ENCODE measurements at regions not wholly inside any gene's neighbourhood (a gene's known extent, or its start where the extent isn't known, plus 50 kb on each side); places are given as distances from the start of the nearest gene placed in this dataset.

DNA sequence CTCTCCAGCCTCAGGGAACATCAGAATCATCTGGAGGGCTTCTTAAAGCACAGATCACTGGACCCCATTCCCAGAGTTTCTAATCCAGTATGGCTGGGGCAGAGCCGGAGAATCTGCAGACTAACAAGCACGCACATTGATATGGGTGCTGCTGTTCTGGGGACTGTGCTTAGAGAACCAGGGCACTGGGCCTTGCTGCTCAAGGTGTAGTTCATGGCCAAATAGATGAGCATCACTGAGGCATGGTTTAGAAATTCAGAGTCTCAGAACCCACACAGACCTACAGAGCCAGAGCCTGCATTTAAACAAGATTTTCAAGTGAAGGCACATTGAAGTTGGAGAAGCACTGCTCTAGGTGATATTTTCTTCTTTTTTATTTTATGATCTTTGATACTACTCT lies 376.8 kb upstream of the PHF14 start:
- no peaks in the 10 kb centered on the region for H3K9me3 ChIP-seq (ENCODE audit: control insufficient read depth, low read length)
- no peaks in the 10 kb centered on the region for H3K79me2 ChIP-seq
- no peak overlapping the region for H3K4me3 ChIP-seq (ENCODE audit: low read depth, low read length)
- H3K4me2 ChIP-seq (ENCODE audit: low read length) = no peak overlapping the region
- H3K4me1 ChIP-seq = no peaks in the 10 kb centered on the region
- no peak overlapping the region for H3K27ac ChIP-seq
- H3K9ac ChIP-seq = no peak overlapping the region
- TF ChIP-seq, protein P1, sequence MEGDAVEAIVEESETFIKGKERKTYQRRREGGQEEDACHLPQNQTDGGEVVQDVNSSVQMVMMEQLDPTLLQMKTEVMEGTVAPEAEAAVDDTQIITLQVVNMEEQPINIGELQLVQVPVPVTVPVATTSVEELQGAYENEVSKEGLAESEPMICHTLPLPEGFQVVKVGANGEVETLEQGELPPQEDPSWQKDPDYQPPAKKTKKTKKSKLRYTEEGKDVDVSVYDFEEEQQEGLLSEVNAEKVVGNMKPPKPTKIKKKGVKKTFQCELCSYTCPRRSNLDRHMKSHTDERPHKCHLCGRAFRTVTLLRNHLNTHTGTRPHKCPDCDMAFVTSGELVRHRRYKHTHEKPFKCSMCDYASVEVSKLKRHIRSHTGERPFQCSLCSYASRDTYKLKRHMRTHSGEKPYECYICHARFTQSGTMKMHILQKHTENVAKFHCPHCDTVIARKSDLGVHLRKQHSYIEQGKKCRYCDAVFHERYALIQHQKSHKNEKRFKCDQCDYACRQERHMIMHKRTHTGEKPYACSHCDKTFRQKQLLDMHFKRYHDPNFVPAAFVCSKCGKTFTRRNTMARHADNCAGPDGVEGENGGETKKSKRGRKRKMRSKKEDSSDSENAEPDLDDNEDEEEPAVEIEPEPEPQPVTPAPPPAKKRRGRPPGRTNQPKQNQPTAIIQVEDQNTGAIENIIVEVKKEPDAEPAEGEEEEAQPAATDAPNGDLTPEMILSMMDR (IDR thresholded peaks at IDR 0.05) = no peak
- no peak overlapping the region for H2AFZ ChIP-seq
- no peaks in the 10 kb centered on the region for H3K27me3 ChIP-seq (ENCODE audit: control insufficient read depth, insufficient read depth, low read length)
- H3K36me3 ChIP-seq (ENCODE audit: control insufficient read depth, insufficient read depth, low read length) = no peaks in the 10 kb centered on the region

DNA sequence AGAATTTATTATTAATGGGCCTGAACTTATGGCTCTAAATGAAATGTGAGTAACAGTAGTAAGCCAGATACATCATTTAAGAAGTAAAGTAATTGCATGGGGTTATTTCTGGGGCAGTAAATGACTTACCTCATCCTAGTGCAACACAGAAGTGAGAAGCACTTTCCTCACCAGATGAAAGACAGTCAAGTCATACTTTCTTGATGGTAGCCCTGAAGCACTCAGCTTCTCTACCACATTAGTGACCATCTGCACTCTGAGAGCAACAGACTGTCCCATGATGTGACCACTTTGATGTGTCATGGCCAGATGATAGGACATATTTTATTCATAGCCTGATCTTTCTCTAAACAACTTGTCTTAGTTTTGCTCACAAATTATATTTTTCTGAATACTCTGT lies 369.5 kb upstream of the PHF14 start:
- Histone ChIP-seq H3K9me3 (ENCODE audit: control insufficient read depth, low read length) (no peaks in the 10 kb centered on the region), H3K4me2 (ENCODE audit: low read length) (no peak overlapping the region), H2AFZ (no peak overlapping the region), H3K4me3 (ENCODE audit: low read depth, low read length) (no peak overlapping the region), H3K27ac (no peak overlapping the region), H3K36me3 (ENCODE audit: control insufficient read depth, insufficient read depth, low read length) (no peaks in the 10 kb centered on the region), H3K27me3 (ENCODE audit: control insufficient read depth, insufficient read depth, low read length) (no peaks in the 10 kb centered on the region), H3K79me2 (no peaks in the 10 kb centered on the region), H3K9ac (no peak overlapping the region), H3K4me1 (no peaks in the 10 kb centered on the region)
- TF ChIP-seq, protein P1 (IDR thresholded peaks at IDR 0.05) = no peak

DNA sequence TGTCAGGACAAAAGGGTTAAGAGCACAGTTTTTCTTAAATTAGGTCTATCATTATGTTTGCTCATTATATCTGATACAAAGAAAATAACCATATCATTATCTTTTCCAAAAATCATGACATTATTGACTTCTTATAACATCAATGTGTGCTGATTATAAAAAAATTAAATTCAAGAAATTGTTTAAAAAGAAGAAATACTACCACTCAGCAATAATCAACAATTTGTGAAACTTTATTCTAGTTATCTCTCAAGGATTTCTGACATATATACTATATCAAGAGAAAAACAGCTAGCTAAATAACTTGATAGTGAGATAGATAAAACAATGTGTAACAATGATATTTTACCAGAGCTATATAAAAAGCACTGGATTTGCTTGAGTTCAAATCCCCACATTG lies 360.7 kb upstream of the PHF14 start:
- Histone ChIP-seq H3K9ac (no peak overlapping the region), H3K9me3 (ENCODE audit: control insufficient read depth, low read length) (no peaks in the 10 kb centered on the region), H3K79me2 (no peaks in the 10 kb centered on the region), H3K4me3 (ENCODE audit: low read depth, low read length) (no peak overlapping the region), H2AFZ (no peak overlapping the region), H3K27ac (no peak overlapping the region), H3K27me3 (ENCODE audit: control insufficient read depth, insufficient read depth, low read length) (no peaks in the 10 kb centered on the region), H3K4me2 (ENCODE audit: low read length) (no peak overlapping the region), H3K36me3 (ENCODE audit: control insufficient read depth, insufficient read depth, low read length) (no peaks in the 10 kb centered on the region), H3K4me1 (no peaks in the 10 kb centered on the region)
- TF ChIP-seq, protein P1 (IDR thresholded peaks at IDR 0.05) = no peak

DNA sequence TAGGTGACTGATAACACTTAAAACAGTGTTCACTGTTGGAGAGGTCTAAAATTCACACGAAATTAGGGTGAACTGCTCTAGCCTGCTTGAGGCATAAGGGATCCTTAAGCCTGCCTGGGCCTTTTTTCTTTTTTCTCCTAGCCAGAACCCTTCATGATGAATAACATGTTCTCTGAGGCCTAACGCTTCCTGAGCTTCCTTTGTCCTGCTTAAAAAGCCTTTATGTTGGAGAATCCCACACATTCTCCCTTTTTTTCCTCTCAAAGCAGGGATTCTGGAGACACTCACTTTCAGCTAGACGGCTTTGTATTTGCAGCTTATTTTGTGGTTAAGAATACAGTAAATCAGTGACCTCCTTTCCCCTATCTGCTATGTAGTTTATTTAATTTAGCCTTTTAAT lies 354.7 kb upstream of the PHF14 start:
- Histone ChIP-seq H3K4me3 (ENCODE audit: low read depth, low read length) (no peak overlapping the region), H3K36me3 (ENCODE audit: control insufficient read depth, insufficient read depth, low read length) (no peaks in the 10 kb centered on the region), H3K4me2 (ENCODE audit: low read length) (no peak overlapping the region), H2AFZ (no peak overlapping the region), H3K27ac (no peak overlapping the region), H3K9ac (no peak overlapping the region), H3K9me3 (ENCODE audit: control insufficient read depth, low read length) (no peaks in the 10 kb centered on the region), H3K27me3 (ENCODE audit: control insufficient read depth, insufficient read depth, low read length) (no peaks in the 10 kb centered on the region), H3K79me2 (no peaks in the 10 kb centered on the region), H3K4me1 (no peaks in the 10 kb centered on the region)
- TF ChIP-seq, protein P1 (IDR thresholded peaks at IDR 0.05) = no peak

DNA sequence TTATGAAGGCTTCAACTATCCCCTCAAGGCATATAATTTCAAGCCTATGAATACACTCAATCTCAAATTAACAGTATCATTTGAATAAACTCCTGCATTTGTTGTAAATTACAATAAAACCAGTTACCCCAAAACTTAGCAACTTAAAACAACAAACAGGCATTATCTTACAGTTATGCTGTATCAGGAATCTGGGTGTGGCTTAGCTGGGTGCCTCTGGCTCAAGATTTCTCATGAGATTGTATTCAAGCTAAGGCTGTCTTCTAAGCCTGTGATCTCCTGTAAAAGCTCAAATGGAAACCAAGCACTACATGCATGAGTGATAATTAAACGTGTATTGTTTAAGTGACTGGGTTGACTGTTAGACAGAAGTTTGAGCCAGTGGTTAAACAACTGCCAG lies 341.0 kb upstream of the PHF14 start:
- TF ChIP-seq, protein P1 (IDR thresholded peaks at IDR 0.05) = no peak
- Histone ChIP-seq H3K79me2 (no peaks in the 10 kb centered on the region), H3K27me3 (ENCODE audit: control insufficient read depth, insufficient read depth, low read length) (no peaks in the 10 kb centered on the region), H3K27ac (no peak overlapping the region), H2AFZ (no peak overlapping the region), H3K36me3 (ENCODE audit: control insufficient read depth, insufficient read depth, low read length) (no peaks in the 10 kb centered on the region), H3K4me2 (ENCODE audit: low read length) (no peak overlapping the region), H3K9ac (no peak overlapping the region), H3K9me3 (ENCODE audit: control insufficient read depth, low read length) (no peaks in the 10 kb centered on the region), H3K4me3 (ENCODE audit: low read depth, low read length) (no peak overlapping the region), H3K4me1 (no peaks in the 10 kb centered on the region)

Measured in parathyroid adenoma (tissue), 2 donors.